ENCODE measurements at regions not wholly inside any gene's neighbourhood (a gene's known extent, or its start where the extent isn't known, plus 50 kb on each side); places are given as distances from the start of the nearest gene placed in this dataset.

- intact Hi-C loops (cut with micrococcal nuclease), result no loop called here
These were observed 219.5 kb downstream of the NXNL2 start for GRCh38 chr9:88754452-88754851.

GRCh38 chr9:88754886-88755285 lies 219.9 kb downstream of the NXNL2 start:
- intact Hi-C loops (cut with micrococcal nuclease), result no loop called here

- intact Hi-C loops (cut with micrococcal nuclease), result no loop called here
These were observed 222.5 kb downstream of the NXNL2 start for GRCh38 chr9:88757406-88758010.

- intact Hi-C loops (cut with micrococcal nuclease), result no loop called here
These were observed 224.4 kb downstream of the NXNL2 start for GRCh38 chr9:88759364-88759763.

GRCh38 chr9:88766778-88767503 lies 224.3 kb upstream of the S1PR3 start:
- intact Hi-C loops (cut with micrococcal nuclease), result no loop called here

GRCh38 chr9:88767504-88767790 lies 223.8 kb upstream of the S1PR3 start:
- intact Hi-C loops (cut with micrococcal nuclease), result no loop called here

GRCh38 chr9:88772575-88772974 lies 218.7 kb upstream of the S1PR3 start:
- intact Hi-C loops (cut with micrococcal nuclease), result no loop called here

- intact Hi-C loops (cut with micrococcal nuclease), result no loop called here
These were observed 218.1 kb upstream of the S1PR3 start for GRCh38 chr9:88773126-88773525.

- intact Hi-C loops (cut with micrococcal nuclease), result no loop called here
These were observed 217.5 kb upstream of the S1PR3 start for GRCh38 chr9:88773627-88774244.

- intact Hi-C loops (cut with micrococcal nuclease), result no loop called here
These were observed 216.2 kb upstream of the S1PR3 start for GRCh38 chr9:88775037-88775471.

- intact Hi-C loops (cut with micrococcal nuclease), result no loop called here
These were observed 215.7 kb upstream of the S1PR3 start for GRCh38 chr9:88775559-88775958.

- intact Hi-C loops (cut with micrococcal nuclease), result no loop called here
These were observed 215.3 kb upstream of the S1PR3 start for GRCh38 chr9:88775966-88776365.

- intact Hi-C loops (cut with micrococcal nuclease), result no loop called here
These were observed 214.4 kb upstream of the S1PR3 start for GRCh38 chr9:88776717-88777497.

GRCh38 chr9:88777498-88778312 lies 213.6 kb upstream of the S1PR3 start:
- intact Hi-C loops (cut with micrococcal nuclease), result no loop called here

- intact Hi-C loops (cut with micrococcal nuclease), result no loop called here
These were observed 209.5 kb upstream of the S1PR3 start for GRCh38 chr9:88781628-88782391.

- intact Hi-C loops (cut with micrococcal nuclease), result no loop called here
These were observed 208.1 kb upstream of the S1PR3 start for GRCh38 chr9:88782931-88783710.

- intact Hi-C loops (cut with micrococcal nuclease), result no loop called here
These were observed 207.6 kb upstream of the S1PR3 start for GRCh38 chr9:88783711-88784083.

- intact Hi-C loops (cut with micrococcal nuclease), result no loop called here
These were observed 206.3 kb upstream of the S1PR3 start for GRCh38 chr9:88784960-88785359.

GRCh38 chr9:88786291-88787079 lies 204.8 kb upstream of the S1PR3 start:
- intact Hi-C loops (cut with micrococcal nuclease), result no loop called here
